Fibroblast of skin of right biceps (primary cell): ENCODE measurements at regions not wholly inside any gene's neighbourhood (a gene's known extent, or its start where the extent isn't known, plus 50 kb on each side); places are given as distances from the start of the nearest gene placed in this dataset.

Experiments used
- DNase-seq: peaks from one replicate; pipeline ENCODE4 v3.0.0-alpha.2; 2013

GRCh38 chr15:39466750-39467105 lies 114.2 kb upstream of the THBS1 start:
- DNase-seq, result no peak

- DNase-seq, result no peak
Observed at GRCh38 chr15:39468331-39468730, 112.5 kb upstream of the THBS1 start.

- no peak for DNase-seq
Observed at GRCh38 chr15:39468828-39469227, 112.1 kb upstream of the THBS1 start.

GRCh38 chr15:39471785-39472574 lies 108.9 kb upstream of the THBS1 start:
- DNase-seq, result peak; percentile 55

GRCh38 chr15:39472621-39473297 lies 108.1 kb upstream of the THBS1 start:
- peak; percentile 96 for DNase-seq

- no peak for DNase-seq
Observed at GRCh38 chr15:39473298-39473947, 107.5 kb upstream of the THBS1 start.

GRCh38 chr15:39474657-39475056 lies 106.2 kb upstream of the THBS1 start:
- DNase-seq, result peak; percentile 70

GRCh38 chr15:39478996-39479395 lies 101.9 kb upstream of the THBS1 start:
- no peak for DNase-seq

- peak; percentile 55 for DNase-seq
Observed at GRCh38 chr15:39479911-39480310, 101.0 kb upstream of the THBS1 start.

- DNase-seq, result no peak
Observed at GRCh38 chr15:39482459-39482858, 98.4 kb upstream of the THBS1 start.

- no peak for DNase-seq
Observed at GRCh38 chr15:39486621-39487457, 94.0 kb upstream of the THBS1 start.

GRCh38 chr15:39487458-39487735 lies 93.5 kb upstream of the THBS1 start:
- no peak for DNase-seq

GRCh38 chr15:39488516-39488915 lies 92.4 kb upstream of the THBS1 start:
- no peak for DNase-seq

- no peak for DNase-seq
Observed at GRCh38 chr15:39488961-39489360, 91.9 kb upstream of the THBS1 start.

GRCh38 chr15:39491115-39491885 lies 89.6 kb upstream of the THBS1 start:
- DNase-seq, result no peak

- no peak for DNase-seq
Observed at GRCh38 chr15:39491886-39492490, 88.9 kb upstream of the THBS1 start.

GRCh38 chr15:39493424-39494067 lies 87.3 kb upstream of the THBS1 start:
- no peak for DNase-seq

- DNase-seq, result no peak
Observed at GRCh38 chr15:39494462-39494861, 86.4 kb upstream of the THBS1 start.

GRCh38 chr15:39495871-39496840 lies 84.7 kb upstream of the THBS1 start:
- DNase-seq, result peak; percentile 82

GRCh38 chr15:39497016-39497758 lies 83.7 kb upstream of the THBS1 start:
- DNase-seq, result no peak
